ENCODE measurements at regions not wholly inside any gene's neighbourhood (a gene's known extent, or its start where the extent isn't known, plus 50 kb on each side); places are given as distances from the start of the nearest gene placed in this dataset.

DNA sequence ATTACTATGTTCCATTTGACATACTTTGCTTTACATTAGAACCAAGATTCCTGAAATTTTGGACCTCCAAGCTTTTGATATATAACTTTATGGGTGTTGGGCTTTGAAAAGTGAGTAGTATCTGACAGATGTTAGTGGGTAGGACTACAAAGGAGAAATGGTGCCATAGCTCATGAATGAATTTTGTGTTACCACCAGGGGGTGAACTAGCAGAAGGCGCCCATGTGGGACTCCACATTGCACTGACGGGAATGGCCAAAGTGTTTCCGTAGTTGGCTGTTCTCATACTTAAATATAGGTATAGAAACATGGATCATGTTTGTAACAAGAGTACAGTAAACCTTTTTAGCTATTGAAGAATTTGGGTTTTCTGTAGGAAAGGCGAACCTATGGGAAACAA lies 337.5 kb downstream of the FLRT2 start:
- Histone ChIP-seq H3K9me3 (ENCODE audit: low read depth) (no peaks in the 10 kb centered on the region), H4K20me1 (ENCODE audit: insufficient read depth, poor library complexity, severe bottlenecking) (no peaks in the 10 kb centered on the region), H3K27me3 (no peaks in the 10 kb centered on the region), H3K4me1 (ENCODE audit: insufficient read depth) (no peaks in the 10 kb centered on the region), H3K27ac (no peak overlapping the region), H3K4me3 (no peak overlapping the region), H3K79me2 (no peaks in the 10 kb centered on the region), H3K36me3 (replicated peaks; ENCODE audit: insufficient read depth, low read depth) (no peaks in the 10 kb centered on the region), H3K4me2 (no peak overlapping the region), H3K9me2 (replicated peaks; ENCODE audit: insufficient read depth) (no peaks in the 10 kb centered on the region), H2AFZ (no peak overlapping the region)
- TF ChIP-seq EZH2phosphoT487 (IDR thresholded peaks at IDR 0.05; ENCODE audit: low read depth, severe bottlenecking, unreplicated experiment) (no peak), EZH2 (IDR thresholded peaks at IDR 0.05; ENCODE audit: borderline replicate concordance) (no peak)
- TF ChIP-seq, protein P1, sequence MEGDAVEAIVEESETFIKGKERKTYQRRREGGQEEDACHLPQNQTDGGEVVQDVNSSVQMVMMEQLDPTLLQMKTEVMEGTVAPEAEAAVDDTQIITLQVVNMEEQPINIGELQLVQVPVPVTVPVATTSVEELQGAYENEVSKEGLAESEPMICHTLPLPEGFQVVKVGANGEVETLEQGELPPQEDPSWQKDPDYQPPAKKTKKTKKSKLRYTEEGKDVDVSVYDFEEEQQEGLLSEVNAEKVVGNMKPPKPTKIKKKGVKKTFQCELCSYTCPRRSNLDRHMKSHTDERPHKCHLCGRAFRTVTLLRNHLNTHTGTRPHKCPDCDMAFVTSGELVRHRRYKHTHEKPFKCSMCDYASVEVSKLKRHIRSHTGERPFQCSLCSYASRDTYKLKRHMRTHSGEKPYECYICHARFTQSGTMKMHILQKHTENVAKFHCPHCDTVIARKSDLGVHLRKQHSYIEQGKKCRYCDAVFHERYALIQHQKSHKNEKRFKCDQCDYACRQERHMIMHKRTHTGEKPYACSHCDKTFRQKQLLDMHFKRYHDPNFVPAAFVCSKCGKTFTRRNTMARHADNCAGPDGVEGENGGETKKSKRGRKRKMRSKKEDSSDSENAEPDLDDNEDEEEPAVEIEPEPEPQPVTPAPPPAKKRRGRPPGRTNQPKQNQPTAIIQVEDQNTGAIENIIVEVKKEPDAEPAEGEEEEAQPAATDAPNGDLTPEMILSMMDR (IDR thresholded peaks at IDR 0.05; ENCODE audit: poor library complexity): no peak
- DNase-seq (ENCODE audit: low spot score): no peak
- 69% methylated on average over 4 of the region's 4 CpGs for WGBS (ENCODE audit: low lambda C conversion rate, missing lambda C conversion rate)

DNA sequence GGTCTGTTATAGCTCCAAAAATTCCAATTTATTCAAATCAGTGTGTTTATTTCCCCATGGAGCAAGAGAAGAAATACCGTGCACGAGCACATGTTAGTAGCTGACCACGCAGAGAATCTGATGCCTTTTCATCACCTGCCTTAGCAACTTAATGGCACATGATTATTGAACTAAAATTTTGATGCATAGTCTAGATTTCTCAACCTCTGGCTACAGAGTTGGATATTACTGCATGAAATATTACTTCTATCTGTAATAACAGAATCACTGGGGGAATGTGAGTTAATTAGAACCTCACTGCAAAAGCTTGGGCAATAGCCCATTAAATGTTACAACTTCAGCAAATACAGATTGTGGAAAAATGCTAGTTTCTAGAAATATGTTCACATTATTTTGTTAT lies 335.8 kb downstream of the FLRT2 start:
- DNase-seq (ENCODE audit: low spot score): no peak
- Histone ChIP-seq H3K27ac (no peak overlapping the region), H4K20me1 (ENCODE audit: insufficient read depth, poor library complexity, severe bottlenecking) (no peaks in the 10 kb centered on the region), H3K27me3 (no peaks in the 10 kb centered on the region), H3K9me3 (ENCODE audit: low read depth) (no peaks in the 10 kb centered on the region), H3K4me1 (ENCODE audit: insufficient read depth) (no peaks in the 10 kb centered on the region), H3K9me2 (replicated peaks; ENCODE audit: insufficient read depth) (no peaks in the 10 kb centered on the region), H2AFZ (no peak overlapping the region), H3K4me3 (no peak overlapping the region), H3K36me3 (replicated peaks; ENCODE audit: insufficient read depth, low read depth) (no peaks in the 10 kb centered on the region), H3K79me2 (no peaks in the 10 kb centered on the region), H3K4me2 (no peak overlapping the region)
- WGBS (ENCODE audit: low lambda C conversion rate, missing lambda C conversion rate): 95% methylated on average over 3 of the region's 3 CpGs
- TF ChIP-seq, protein P1 (IDR thresholded peaks at IDR 0.05; ENCODE audit: poor library complexity): no peak
- no peak for TF ChIP-seq EZH2phosphoT487 (IDR thresholded peaks at IDR 0.05; ENCODE audit: low read depth, severe bottlenecking, unreplicated experiment)
- no peak for TF ChIP-seq EZH2 (IDR thresholded peaks at IDR 0.05; ENCODE audit: borderline replicate concordance)

DNA sequence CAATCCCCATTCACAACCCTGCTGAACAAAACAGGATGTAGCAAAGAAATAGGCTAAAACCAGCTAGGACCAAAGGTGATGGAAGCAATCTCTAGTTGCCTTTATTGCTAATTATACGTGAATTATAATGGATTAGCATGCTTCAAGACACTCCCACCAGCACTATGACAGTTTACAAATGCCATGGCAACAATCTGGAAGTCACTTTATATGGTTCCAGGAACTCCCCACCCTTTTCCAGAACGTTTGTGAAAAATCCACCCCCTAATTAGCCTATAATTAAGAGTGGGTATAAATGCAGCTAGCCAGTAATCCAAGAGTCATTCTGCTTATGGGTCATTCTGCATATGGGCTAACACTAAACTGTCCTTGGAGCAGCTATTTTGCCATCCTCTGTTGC lies 328.7 kb downstream of the FLRT2 start:
- H2AFZ ChIP-seq: no peak overlapping the region

More for the DNA sequence above, 328.7 kb downstream of the FLRT2 start:
- no peaks in the 10 kb centered on the region for H4K20me1 ChIP-seq (ENCODE audit: insufficient read depth, poor library complexity, severe bottlenecking)
- 77% methylated on average over 2 of the region's 2 CpGs for WGBS (ENCODE audit: low lambda C conversion rate, missing lambda C conversion rate)
- H3K27ac ChIP-seq: no peak overlapping the region
- H3K36me3 ChIP-seq (replicated peaks; ENCODE audit: insufficient read depth, low read depth): no peaks in the 10 kb centered on the region
- no peaks in the 10 kb centered on the region for H3K27me3 ChIP-seq
- no peak for DNase-seq (ENCODE audit: low spot score)
- no peak for TF ChIP-seq EZH2phosphoT487 (IDR thresholded peaks at IDR 0.05; ENCODE audit: low read depth, severe bottlenecking, unreplicated experiment)
- TF ChIP-seq EZH2 (IDR thresholded peaks at IDR 0.05; ENCODE audit: borderline replicate concordance): no peak
- TF ChIP-seq, protein P1 (IDR thresholded peaks at IDR 0.05; ENCODE audit: poor library complexity): no peak
- H3K4me2 ChIP-seq: no peak overlapping the region
- H3K4me3 ChIP-seq: no peak overlapping the region
- no peaks in the 10 kb centered on the region for H3K9me3 ChIP-seq (ENCODE audit: low read depth)
- no peaks in the 10 kb centered on the region for H3K79me2 ChIP-seq
- H3K9me2 ChIP-seq (replicated peaks; ENCODE audit: insufficient read depth): no peaks in the 10 kb centered on the region
- no peaks in the 10 kb centered on the region for H3K4me1 ChIP-seq (ENCODE audit: insufficient read depth)

Data from hepatocyte (in vitro differentiated cells).